SK-N-MC (cell line): ENCODE measurements at regions not wholly inside any gene's neighbourhood (a gene's known extent, or its start where the extent isn't known, plus 50 kb on each side); places are given as distances from the start of the nearest gene placed in this dataset.

ENCODE experiments used
- EZH2 ChIP-seq: fragments of 200-600 bp; sonication (generic); IDR thresholded peaks from one replicate; pipeline ENCODE4 v1.6.1; 2017; ENCODE audit warnings: antibody characterized with exemption
- FOXP2 ChIP-seq: optimal IDR thresholded peaks from 2 replicates; pipeline ENCODE3; 2011; ENCODE audit warnings: mild to moderate bottlenecking, moderate library complexity; ENCODE audit not compliant: insufficient read depth; ENCODE audit errors: extremely low read length, control extremely low read depth

DNA sequence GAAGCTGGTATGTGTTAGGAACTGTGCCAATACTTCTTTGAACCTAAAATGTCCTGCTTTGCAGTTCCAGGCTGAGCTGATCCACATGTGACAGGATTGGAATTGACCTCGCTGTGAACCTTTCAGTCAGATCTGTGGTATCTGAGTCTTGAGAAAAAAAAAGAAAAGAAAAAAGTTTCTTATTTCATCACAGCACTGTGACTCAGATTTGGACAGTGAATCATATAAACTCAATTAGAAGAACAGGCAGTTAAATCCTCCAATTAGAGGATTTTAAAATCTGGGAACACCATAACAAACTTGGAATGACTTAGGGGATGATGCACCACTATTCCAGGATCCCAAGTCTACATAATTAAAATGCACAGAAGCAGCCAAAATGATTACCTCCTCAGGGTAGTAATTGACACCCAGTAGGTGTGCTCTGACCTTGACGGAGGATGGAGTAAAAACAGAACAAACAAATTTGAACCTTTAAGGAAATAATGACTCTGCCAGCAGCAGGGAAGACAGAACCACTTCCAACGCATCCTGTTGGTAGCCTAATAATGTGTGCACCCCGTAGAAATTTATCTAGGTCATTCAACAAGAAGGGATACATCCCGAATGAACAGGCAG lies 57.8 kb upstream of the RAI14 start:
- TF ChIP-seq EZH2 (no peak), FOXP2 (no peak)
